Vagina (tissue), 2 donors: ENCODE measurements at regions not wholly inside any gene's neighbourhood (a gene's known extent, or its start where the extent isn't known, plus 50 kb on each side); places are given as distances from the start of the nearest gene placed in this dataset.

ENCODE experiments used
- DNase-seq, 2 donors: peaks; one replicate each; pipeline ENCODE4 v3.0.0-alpha.2; 2017; ENCODE audit errors: extremely low spot score in 2 of 2
- H3K27ac ChIP-seq: fragments of 200-600 bp; sonication (generic); one replicate; pipeline ENCODE4 v1.5.1; 2019
- H3K27me3 ChIP-seq: fragments of 200-600 bp; sonication (generic); one replicate; pipeline ENCODE4 v1.5.1; 2019
- H3K36me3 ChIP-seq, 2 donors: fragments of 200-600 bp; sonication (generic); one replicate each; pipeline ENCODE4 v1.5.1; 2017 to 2019
- H3K4me1 ChIP-seq: fragments of 200-600 bp; sonication (generic); one replicate; pipeline ENCODE4 v1.5.1; 2019
- H3K4me3 ChIP-seq, 2 donors: fragments of 200-600 bp; sonication (generic); 1 replicate in 1 of 2; 2 replicates in 1 of 2; pipeline ENCODE4 v1.5.1; 2016 to 2019
- H3K9me3 ChIP-seq: fragments of 200-600 bp; sonication (generic); one replicate; pipeline ENCODE4 v1.5.1; 2019
- CTCF ChIP-seq, 3 experiments: fragments of 450-650 bp in 2 of 3; fragments of 200-600 bp in 1 of 3; sonication (generic) in 1 of 3; IDR thresholded peaks; one replicate each; pipeline ENCODE4 v1.5.1; 2017 to 2019; ENCODE audit warnings: antibody characterized with exemption in 3 of 3, mild to moderate bottlenecking in 2 of 3, moderate library complexity in 2 of 3
- POLR2A ChIP-seq, 2 donors: fragments of 450-650 bp; IDR thresholded peaks; one replicate each; pipeline ENCODE4 v1.6.1; 2017; ENCODE audit warnings: antibody characterized with exemption in 2 of 2, mild to moderate bottlenecking in 2 of 2, moderate library complexity in 2 of 2
- POLR2AphosphoS5 ChIP-seq, 2 donors: sonication (generic); formaldehyde crosslinking; IDR thresholded peaks; one replicate each; pipeline ENCODE4 v1.9.0; 2017; ENCODE audit warnings: antibody characterized with exemption in 2 of 2, mild to moderate bottlenecking in 2 of 2, low read depth in 1 of 2; ENCODE audit not compliant: insufficient read depth in 1 of 2
- intact Hi-C: fragments of 100-400 bp; cut with DNase I; formaldehyde crosslinking; loops from one replicate; pipeline ENCODE4 v1.15.1; 2023

GRCh38 chr11:38300570-38300969 is 1702.5 kb upstream of the RAG2 start:
- no peak overlapping the region for H3K4me3 ChIP-seq
- H3K4me1 ChIP-seq = no peaks in the 10 kb centered on the region
- H3K36me3 ChIP-seq = no peaks in the 10 kb centered on the region
- intact Hi-C loops = no loop called here
- H3K27me3 ChIP-seq = no peaks in the 10 kb centered on the region
- TF ChIP-seq CTCF (IDR thresholded peaks at IDR 0.05) (no peak), POLR2AphosphoS5 (IDR thresholded peaks at IDR 0.05; ENCODE audit: insufficient read depth in 1 of 2, low read depth in 1 of 2) (no peak), POLR2A (IDR thresholded peaks at IDR 0.05) (no peak)
- no peak for DNase-seq
- no peak overlapping the region for H3K27ac ChIP-seq
- no peaks in the 10 kb centered on the region for H3K9me3 ChIP-seq

- intact Hi-C loops = no loop called here
- no peak for TF ChIP-seq POLR2AphosphoS5 (IDR thresholded peaks at IDR 0.05; ENCODE audit: insufficient read depth in 1 of 2, low read depth in 1 of 2)
- TF ChIP-seq POLR2A (IDR thresholded peaks at IDR 0.05) = no peak
- no peak for TF ChIP-seq CTCF (IDR thresholded peaks at IDR 0.05)
- Histone ChIP-seq H3K36me3 (no peaks in the 10 kb centered on the region), H3K4me3 (no peak overlapping the region), H3K9me3 (no peaks in the 10 kb centered on the region), H3K4me1 (no peaks in the 10 kb centered on the region), H3K27me3 (no peaks in the 10 kb centered on the region), H3K27ac (no peak overlapping the region)
- DNase-seq = no peak
Observed at GRCh38 chr11:38296211-38296776, 1698.3 kb upstream of the RAG2 start.

- intact Hi-C loops = no loop called here
- H3K9me3 ChIP-seq = no peaks in the 10 kb centered on the region
- no peak for DNase-seq
- H3K27ac ChIP-seq = no peak overlapping the region
- no peaks in the 10 kb centered on the region for H3K27me3 ChIP-seq
- H3K36me3 ChIP-seq = no peaks in the 10 kb centered on the region
- no peaks in the 10 kb centered on the region for H3K4me1 ChIP-seq
- TF ChIP-seq CTCF (IDR thresholded peaks at IDR 0.05) (no peak), POLR2A (IDR thresholded peaks at IDR 0.05) (no peak), POLR2AphosphoS5 (IDR thresholded peaks at IDR 0.05; ENCODE audit: insufficient read depth in 1 of 2, low read depth in 1 of 2) (no peak)
- no peak overlapping the region for H3K4me3 ChIP-seq
Observed at GRCh38 chr11:38282718-38283117, 1684.7 kb upstream of the RAG2 start.

GRCh38 chr11:38278457-38279141 is 1680.6 kb upstream of the RAG2 start:
- TF ChIP-seq POLR2A (IDR thresholded peaks at IDR 0.05) (no peak), CTCF (IDR thresholded peaks at IDR 0.05) (no peak), POLR2AphosphoS5 (IDR thresholded peaks at IDR 0.05; ENCODE audit: insufficient read depth in 1 of 2, low read depth in 1 of 2) (no peak)
- H3K27me3 ChIP-seq = no peaks in the 10 kb centered on the region
- H3K4me1 ChIP-seq = no peaks in the 10 kb centered on the region
- H3K27ac ChIP-seq = no peak overlapping the region
- DNase-seq = no peak
- H3K4me3 ChIP-seq = no peak overlapping the region
- H3K9me3 ChIP-seq = no peaks in the 10 kb centered on the region
- intact Hi-C loops = no loop called here
- no peaks in the 10 kb centered on the region for H3K36me3 ChIP-seq

GRCh38 chr11:38274031-38274430 is 1676.0 kb upstream of the RAG2 start:
- TF ChIP-seq CTCF (IDR thresholded peaks at IDR 0.05) (no peak), POLR2A (IDR thresholded peaks at IDR 0.05) (no peak), POLR2AphosphoS5 (IDR thresholded peaks at IDR 0.05; ENCODE audit: insufficient read depth in 1 of 2, low read depth in 1 of 2) (no peak)
- no peaks in the 10 kb centered on the region for H3K36me3 ChIP-seq
- no peak overlapping the region for H3K27ac ChIP-seq
- H3K4me3 ChIP-seq = no peak overlapping the region
- intact Hi-C loops = no loop called here
- no peak for DNase-seq
- no peaks in the 10 kb centered on the region for H3K4me1 ChIP-seq
- no peaks in the 10 kb centered on the region for H3K9me3 ChIP-seq
- no peaks in the 10 kb centered on the region for H3K27me3 ChIP-seq
